HEK293 (cell line): ENCODE measurements at regions not wholly inside any gene's neighbourhood (a gene's known extent, or its start where the extent isn't known, plus 50 kb on each side); places are given as distances from the start of the nearest gene placed in this dataset.

Experiments used
- CTCF ChIA-PET: fragments of 350-600 bp; formaldehyde crosslinking; extraction: SDS; loops from one replicate; lab custom pipeline; 2021; ENCODE audit warnings: antibody characterized with exemption; lab: Yijun Ruan, JAX
- POLR2A ChIA-PET: fragments of 300-600 bp; formaldehyde crosslinking; extraction: SDS; loops from one replicate; lab custom pipeline; 2020; ENCODE audit warnings: antibody characterized with exemption, inconsistent platforms; lab: Yijun Ruan, JAX
- H3K27ac ChIP-seq: fragments of 200-500 bp; sonication (Bioruptor generic); 2 replicates; pipeline ENCODE4 v1.5.1; 2014; ENCODE audit warnings: low read depth, low read length, control low read depth, inconsistent platforms; ENCODE audit errors: extremely low read depth
- H3K36me3 ChIP-seq, 2 experiments: fragments of 200-500 bp in 1 of 2; sonication (Bioruptor generic) in 1 of 2; 1 replicate in 1 of 2; 2 replicates in 1 of 2; pipeline ENCODE4 v1.5.1; 2014 to 2017; ENCODE audit warnings: inconsistent platforms in 2 of 2, low read length in 2 of 2; ENCODE audit not compliant: control insufficient read depth in 2 of 2, insufficient read depth in 1 of 2
- H3K4me1 ChIP-seq: fragments of 200-500 bp; sonication (Bioruptor generic); 2 replicates; pipeline ENCODE4 v1.5.1; 2014; ENCODE audit warnings: mild to moderate bottlenecking, low read length, inconsistent platforms; ENCODE audit not compliant: control insufficient read depth, insufficient read depth
- H3K4me3 ChIP-seq: 2 replicates; pipeline ENCODE4 v1.5.1; 2011; ENCODE audit warnings: low read depth, mild to moderate bottlenecking, control low read depth, low read length, moderate library complexity
- H3K9me3 ChIP-seq: fragments of 200-500 bp; sonication (Bioruptor generic); 2 replicates; pipeline ENCODE4 v1.5.1; 2014; ENCODE audit warnings: low read depth, low read length, inconsistent platforms; ENCODE audit not compliant: control insufficient read depth, insufficient read depth
- KLF16 ChIP-seq: fragments of 450-650 bp; formaldehyde crosslinking; IDR thresholded peaks from 2 replicates; pipeline ENCODE4 v1.5.1; 2017; ENCODE audit warnings: missing biosample characterization, missing genetic modification characterization
- KLF9 ChIP-seq: fragments of 450-650 bp; formaldehyde crosslinking; IDR thresholded peaks from 2 replicates; pipeline ENCODE4 v1.5.1; 2016; ENCODE audit warnings: missing biosample characterization, missing genetic modification characterization, low read depth
- MEIS1 ChIP-seq: sonication (generic); formaldehyde crosslinking; IDR thresholded peaks from 2 replicates; pipeline ENCODE4 v1.8.1; 2022; ENCODE audit warnings: missing genetic modification reagents, mild to moderate bottlenecking, borderline replicate concordance
- SCRT1 ChIP-seq: fragments of 450-650 bp; formaldehyde crosslinking; IDR thresholded peaks from 2 replicates; pipeline ENCODE4 v1.5.1; 2016; ENCODE audit warnings: missing biosample characterization, missing genetic modification characterization, borderline replicate concordance
- SETDB1 ChIP-seq: IDR thresholded peaks from one replicate; pipeline ENCODE4 v1.6.1; 2017; ENCODE audit warnings: mild to moderate bottlenecking, low read length, moderate library complexity, mixed read lengths; ENCODE audit not compliant: insufficient read length
- ZFHX2 ChIP-seq: fragments of 450-650 bp; formaldehyde crosslinking; conservative IDR thresholded peaks from 2 replicates; pipeline ENCODE4 v1.5.1; 2016; ENCODE audit warnings: missing biosample characterization, missing genetic modification characterization
- ZFP37 ChIP-seq: fragments of 450-650 bp; formaldehyde crosslinking; IDR thresholded peaks from 2 replicates; pipeline ENCODE4 v1.5.1; 2016; ENCODE audit warnings: missing biosample characterization, missing genetic modification characterization
- ZNF174 ChIP-seq: fragments of 450-650 bp; formaldehyde crosslinking; IDR thresholded peaks from 2 replicates; pipeline ENCODE4 v1.5.0; 2017; ENCODE audit warnings: missing biosample characterization, mild to moderate bottlenecking, missing genetic modification characterization
- ZNF366 ChIP-seq: fragments of 450-650 bp; formaldehyde crosslinking; conservative IDR thresholded peaks from 2 replicates; pipeline ENCODE4 v1.5.1; 2016; ENCODE audit warnings: missing biosample characterization, missing genetic modification characterization
- ZNF555 ChIP-seq: fragments of 450-650 bp; formaldehyde crosslinking; conservative IDR thresholded peaks from 2 replicates; pipeline ENCODE4 v1.5.1; 2017; ENCODE audit warnings: missing biosample characterization, mild to moderate bottlenecking, missing genetic modification characterization, inconsistent platforms
- ZNF558 ChIP-seq: fragments of 450-650 bp; formaldehyde crosslinking; IDR thresholded peaks from 2 replicates; pipeline ENCODE4 v1.5.1; 2016; ENCODE audit warnings: missing biosample characterization, missing genetic modification characterization
- ZNF596 ChIP-seq: fragments of 450-650 bp; IDR thresholded peaks from 2 replicates; pipeline ENCODE4 v1.5.0; 2018; ENCODE audit warnings: missing biosample characterization, mild to moderate bottlenecking, missing genetic modification characterization, moderate library complexity
- ZNF600 ChIP-seq: fragments of 450-650 bp; formaldehyde crosslinking; IDR thresholded peaks from 2 replicates; pipeline ENCODE4 v1.5.1; 2016; ENCODE audit warnings: missing biosample characterization, missing genetic modification characterization
- ZNF701 ChIP-seq: fragments of 450-650 bp; formaldehyde crosslinking; IDR thresholded peaks from 2 replicates; pipeline ENCODE4 v1.5.1; 2016; ENCODE audit warnings: missing biosample characterization, missing genetic modification characterization
- ZSCAN16 ChIP-seq: fragments of 450-650 bp; formaldehyde crosslinking; IDR thresholded peaks from 2 replicates; pipeline ENCODE4 v1.5.1; 2016; ENCODE audit warnings: missing biosample characterization, missing genetic modification characterization
- TF ChIP-seq, protein P1 (sequence below): fragments of 450-650 bp; formaldehyde crosslinking; IDR thresholded peaks from 2 replicates; pipeline ENCODE4 v1.5.1; 2017; ENCODE audit warnings: missing biosample characterization, missing genetic modification characterization

DNA sequence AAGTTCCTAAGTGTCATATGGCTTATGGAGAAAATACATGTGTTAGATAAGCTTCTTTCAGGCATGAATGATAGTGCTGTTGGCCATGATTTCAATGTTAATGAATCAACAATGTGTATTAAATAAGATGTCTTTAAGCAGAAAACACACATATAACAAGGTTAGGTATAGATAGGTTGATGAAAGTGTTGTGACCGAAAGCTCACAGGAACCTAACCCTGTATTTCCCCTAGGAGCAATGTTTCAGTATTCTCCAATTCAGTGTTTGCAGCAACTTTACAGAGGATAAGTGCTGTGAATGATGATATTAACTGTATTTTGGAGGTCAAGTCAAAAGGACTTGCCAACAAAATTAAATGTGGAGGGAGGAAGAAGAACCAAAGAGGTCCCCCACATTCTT, 82.8 kb upstream of the PRDM11 start:
- no peaks in the 10 kb centered on the region for H3K36me3 ChIP-seq
- no peaks in the 10 kb centered on the region for H3K9me3 ChIP-seq
- TF ChIP-seq SCRT1 (no peak), ZNF555 (tag by site-specific recombination) (peak; percentile 56), KLF16 (tag by site-specific recombination) (no peak), ZNF558 (tag by site-specific recombination) (no peak), ZFHX2 (tag by site-specific recombination) (no peak), MEIS1 (CRISPR knock-in tag) (no peak), SETDB1 (peak; percentile 63)
- no peak overlapping the region for H3K27ac ChIP-seq
- POLR2A ChIA-PET, result no interaction called here
- H3K4me1 ChIP-seq, result no peaks in the 10 kb centered on the region
- CTCF ChIA-PET, result interaction anchor here (0.5 to 2.1 kb wide), 5 partner anchors 20 to 136 kb away, joined by 3 to 5 read pairs (median 4); no protein-coding TSS in a partner anchor
- H3K4me3 ChIP-seq, result no peak overlapping the region

DNA sequence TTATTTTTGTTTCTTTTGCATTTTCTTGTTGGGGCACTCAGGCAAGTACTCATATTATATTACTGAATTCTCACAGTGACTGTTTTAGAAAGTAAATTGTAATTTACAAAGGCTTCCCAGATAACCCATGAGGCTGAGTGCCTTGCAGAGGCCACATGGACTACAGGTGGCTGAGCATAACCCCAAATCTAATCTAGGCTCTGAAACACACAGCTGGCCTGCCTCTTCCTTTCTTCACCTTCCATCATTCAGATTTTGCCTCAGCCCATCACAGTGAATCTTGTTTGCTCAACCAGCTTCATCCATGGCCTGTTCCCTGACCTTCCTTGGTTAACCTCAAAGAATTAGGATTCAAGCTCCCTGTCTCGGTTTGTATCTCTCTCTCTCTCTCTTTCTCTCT, 78.5 kb upstream of the PRDM11 start:
- CTCF ChIA-PET, result no interaction called here
- POLR2A ChIA-PET, result no interaction called here
- Histone ChIP-seq H3K4me1 (no peaks in the 10 kb centered on the region), H3K4me3 (no peak overlapping the region), H3K9me3 (no peaks in the 10 kb centered on the region), H3K36me3 (no peaks in the 10 kb centered on the region), H3K27ac (no peak overlapping the region)
- TF ChIP-seq ZNF366 (tag by site-specific recombination) (no peak), ZNF596 (tag by site-specific recombination) (peak; percentile 67; the same call in 1 of the 2 replicates), ZNF600 (tag by site-specific recombination) (no peak)

DNA sequence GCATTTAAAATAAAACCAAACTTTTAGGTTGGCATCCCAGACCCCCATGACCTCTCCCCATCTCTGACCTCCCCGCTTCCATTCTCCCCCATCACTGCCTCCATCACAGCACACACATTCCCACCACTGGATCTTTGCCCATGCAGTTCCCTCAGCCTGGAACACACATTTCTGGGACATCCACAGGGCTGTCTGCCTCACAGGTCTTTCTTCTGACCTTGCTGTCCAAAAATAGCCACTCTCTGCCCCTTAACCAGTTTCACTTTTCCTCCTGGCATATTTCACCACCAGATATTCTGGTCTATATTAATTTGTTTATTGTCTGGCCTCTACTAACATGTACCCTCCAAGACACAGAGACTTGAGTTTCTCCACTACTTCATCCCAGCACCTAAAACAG, 75.2 kb upstream of the PRDM11 start:
- H3K4me3 ChIP-seq, result no peak overlapping the region
- ChIA-PET CTCF (no interaction called here), POLR2A (no interaction called here)
- H3K9me3 ChIP-seq, result no peaks in the 10 kb centered on the region
- no peaks in the 10 kb centered on the region for H3K4me1 ChIP-seq
- H3K36me3 ChIP-seq, result no peaks in the 10 kb centered on the region
- TF ChIP-seq ZNF701 (tag by site-specific recombination), result no peak
- no peak overlapping the region for H3K27ac ChIP-seq

DNA sequence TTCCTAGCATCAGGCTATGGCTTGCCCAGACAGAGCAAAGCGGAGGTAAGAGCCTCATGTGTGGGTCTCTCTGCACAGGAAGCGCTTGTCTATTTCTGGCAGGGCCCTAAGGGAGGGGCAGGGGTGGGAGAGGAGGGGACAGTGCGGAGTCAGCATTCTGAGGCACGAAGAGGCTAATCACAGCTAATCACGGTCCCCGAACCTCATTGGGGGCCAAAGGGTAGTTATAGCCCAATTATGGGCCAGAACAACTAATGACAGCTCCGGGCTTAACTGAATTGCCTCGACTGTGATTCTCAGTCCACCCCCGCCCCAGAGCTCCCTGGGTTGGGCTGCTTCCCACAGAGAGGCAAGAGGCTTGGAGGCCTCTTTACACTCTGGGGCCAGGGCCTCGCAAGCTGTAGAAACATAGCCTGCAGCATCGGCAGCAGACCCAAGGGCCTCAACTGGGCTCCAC, 72.7 kb upstream of the PRDM11 start:
- ChIA-PET CTCF (interaction anchor here (1.3 kb wide), 1 partner anchor 147 kb away, joined by 3 read pairs; no protein-coding TSS in a partner anchor), POLR2A (no interaction called here)

More for the DNA sequence above, 72.7 kb upstream of the PRDM11 start:
- Histone ChIP-seq H3K4me1 (no peaks in the 10 kb centered on the region), H3K27ac (no peak overlapping the region)
- TF ChIP-seq, protein P1, sequence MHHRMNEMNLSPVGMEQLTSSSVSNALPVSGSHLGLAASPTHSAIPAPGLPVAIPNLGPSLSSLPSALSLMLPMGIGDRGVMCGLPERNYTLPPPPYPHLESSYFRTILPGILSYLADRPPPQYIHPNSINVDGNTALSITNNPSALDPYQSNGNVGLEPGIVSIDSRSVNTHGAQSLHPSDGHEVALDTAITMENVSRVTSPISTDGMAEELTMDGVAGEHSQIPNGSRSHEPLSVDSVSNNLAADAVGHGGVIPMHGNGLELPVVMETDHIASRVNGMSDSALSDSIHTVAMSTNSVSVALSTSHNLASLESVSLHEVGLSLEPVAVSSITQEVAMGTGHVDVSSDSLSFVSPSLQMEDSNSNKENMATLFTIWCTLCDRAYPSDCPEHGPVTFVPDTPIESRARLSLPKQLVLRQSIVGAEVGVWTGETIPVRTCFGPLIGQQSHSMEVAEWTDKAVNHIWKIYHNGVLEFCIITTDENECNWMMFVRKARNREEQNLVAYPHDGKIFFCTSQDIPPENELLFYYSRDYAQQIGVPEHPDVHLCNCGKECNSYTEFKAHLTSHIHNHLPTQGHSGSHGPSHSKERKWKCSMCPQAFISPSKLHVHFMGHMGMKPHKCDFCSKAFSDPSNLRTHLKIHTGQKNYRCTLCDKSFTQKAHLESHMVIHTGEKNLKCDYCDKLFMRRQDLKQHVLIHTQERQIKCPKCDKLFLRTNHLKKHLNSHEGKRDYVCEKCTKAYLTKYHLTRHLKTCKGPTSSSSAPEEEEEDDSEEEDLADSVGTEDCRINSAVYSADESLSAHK (tag by site-specific recombination), result no peak
- no peak for TF ChIP-seq ZSCAN16 (tag by site-specific recombination)
- TF ChIP-seq KLF9 (tag by site-specific recombination), result no peak
- TF ChIP-seq ZNF174 (tag by site-specific recombination), result no peak
- TF ChIP-seq ZFP37, result no peak
- TF ChIP-seq, all 188 proteins: peak for 0
- Histone ChIP-seq H3K36me3 (no peaks in the 10 kb centered on the region), H3K4me3 (no peak overlapping the region), H3K9me3 (no peaks in the 10 kb centered on the region)
